Right atrium auricular region (tissue), 2 donors: ENCODE measurements at regions not wholly inside any gene's neighbourhood (a gene's known extent, or its start where the extent isn't known, plus 50 kb on each side); places are given as distances from the start of the nearest gene placed in this dataset.

ENCODE experiments used
- DNase-seq: peaks from one replicate; pipeline ENCODE4 v3.0.0-alpha.2; 2019; ENCODE audit warnings: low spot score
- H3K27ac ChIP-seq, 2 donors: fragments of 200-600 bp; sonication (generic); 1 replicate in 1 of 2; 2 replicates in 1 of 2; pipeline ENCODE4 v1.5.1; 2016 to 2019
- H3K27me3 ChIP-seq, 2 donors: fragments of 200-600 bp; sonication (generic); one replicate each; pipeline versions ENCODE4 v1.5.1 to v1.6.0; 2017 to 2019
- H3K36me3 ChIP-seq: fragments of 200-600 bp; sonication (generic); one replicate; pipeline ENCODE4 v1.5.1; 2016
- H3K4me1 ChIP-seq, 2 donors: fragments of 200-600 bp; sonication (generic); one replicate each; pipeline versions ENCODE4 v1.5.1 to v1.6.0; 2017 to 2019
- H3K4me3 ChIP-seq, 2 donors: fragments of 200-600 bp; sonication (generic); 1 replicate in 1 of 2; 2 replicates in 1 of 2; pipeline ENCODE4 v1.5.1; 2017 to 2019; ENCODE audit warnings: mild to moderate bottlenecking in 1 of 2, moderate library complexity in 1 of 2
- H3K9me3 ChIP-seq, 2 donors: fragments of 200-600 bp; sonication (generic); one replicate each; pipeline ENCODE4 v1.5.1; 2019
- CTCF ChIP-seq, 2 donors: fragments of 200-600 bp; sonication (generic); IDR thresholded peaks; one replicate each; pipeline ENCODE4 v1.5.1; 2019; ENCODE audit warnings: antibody characterized with exemption in 2 of 2

- Histone ChIP-seq H3K4me1 (no peaks in the 10 kb centered on the region), H3K27me3 (no peaks in the 10 kb centered on the region), H3K9me3 (no peaks in the 10 kb centered on the region), H3K4me3 (no peak overlapping the region), H3K36me3 (no peaks in the 10 kb centered on the region), H3K27ac (no peak overlapping the region)
- no peak for TF ChIP-seq CTCF (IDR thresholded peaks at IDR 0.05)
- DNase-seq, result no peak
Observed at GRCh38 chr3:73273341-73273740, 211.9 kb downstream of the EBLN2 start.

GRCh38 chr3:73280746-73281145 is 219.3 kb downstream of the EBLN2 start:
- no peak for TF ChIP-seq CTCF (IDR thresholded peaks at IDR 0.05)
- H3K27me3 ChIP-seq, result no peaks in the 10 kb centered on the region
- H3K9me3 ChIP-seq, result no peaks in the 10 kb centered on the region
- no peak overlapping the region for H3K4me3 ChIP-seq
- H3K4me1 ChIP-seq, result no peaks in the 10 kb centered on the region
- no peak overlapping the region for H3K27ac ChIP-seq
- no peaks in the 10 kb centered on the region for H3K36me3 ChIP-seq
- no peak for DNase-seq

- no peak for DNase-seq
- Histone ChIP-seq H3K27me3 (no peaks in the 10 kb centered on the region), H3K4me3 (no peak overlapping the region), H3K9me3 (no peaks in the 10 kb centered on the region), H3K27ac (no peak overlapping the region), H3K36me3 (no peaks in the 10 kb centered on the region), H3K4me1 (no peaks in the 10 kb centered on the region)
- TF ChIP-seq CTCF (IDR thresholded peaks at IDR 0.05), result no peak
Observed at GRCh38 chr3:73284472-73284871, 223.0 kb downstream of the EBLN2 start.

GRCh38 chr3:73291541-73291940 is 230.1 kb downstream of the EBLN2 start:
- TF ChIP-seq CTCF (IDR thresholded peaks at IDR 0.05), result no peak
- no peak overlapping the region for H3K4me3 ChIP-seq
- no peaks in the 10 kb centered on the region for H3K36me3 ChIP-seq
- no peaks in the 10 kb centered on the region for H3K9me3 ChIP-seq
- no peaks in the 10 kb centered on the region for H3K4me1 ChIP-seq
- no peak for DNase-seq
- no peak overlapping the region for H3K27ac ChIP-seq
- H3K27me3 ChIP-seq, result no peaks in the 10 kb centered on the region

GRCh38 chr3:73292220-73292619 is 230.8 kb downstream of the EBLN2 start:
- no peaks in the 10 kb centered on the region for H3K27me3 ChIP-seq
- TF ChIP-seq CTCF (IDR thresholded peaks at IDR 0.05), result no peak

GRCh38 chr3:73294537-73294936 is 233.1 kb downstream of the EBLN2 start:
- Histone ChIP-seq H3K27me3 (no peaks in the 10 kb centered on the region), H3K4me1 (no peaks in the 10 kb centered on the region), H3K4me3 (no peak overlapping the region), H3K27ac (no peak overlapping the region), H3K36me3 (no peaks in the 10 kb centered on the region), H3K9me3 (no peaks in the 10 kb centered on the region)
- no peak for DNase-seq
- no peak for TF ChIP-seq CTCF (IDR thresholded peaks at IDR 0.05)

More at GRCh38 chr3:73292220-73292619, 230.8 kb downstream of the EBLN2 start:
- Histone ChIP-seq H3K27ac (no peak overlapping the region), H3K9me3 (no peaks in the 10 kb centered on the region), H3K4me3 (no peak overlapping the region), H3K36me3 (no peaks in the 10 kb centered on the region), H3K4me1 (no peaks in the 10 kb centered on the region)
- DNase-seq, result no peak
